Adrenal gland (tissue), 5 donors: ENCODE measurements at regions not wholly inside any gene's neighbourhood (a gene's known extent, or its start where the extent isn't known, plus 50 kb on each side); places are given as distances from the start of the nearest gene placed in this dataset.

Experiments used
- POLR2A ChIP-seq, 2 donors: fragments of 450-650 bp; IDR thresholded peaks; one replicate each; pipeline ENCODE4 v1.6.1; 2017; ENCODE audit warnings: antibody characterized with exemption in 2 of 2, mild to moderate bottlenecking in 2 of 2, moderate library complexity in 1 of 2
- TF ChIP-seq, protein P1 (sequence below), 6 experiments: fragments of 450-650 bp in 4 of 6; fragments of 200-600 bp in 2 of 6; sonication (generic) in 1 of 6; IDR thresholded peaks; 1 replicate in 5 of 6; 2 replicates in 1 of 6; pipeline versions ENCODE4 v1.5.1 to v1.8.0; 2016 to 2021; ENCODE audit warnings: antibody characterized with exemption in 6 of 6, mild to moderate bottlenecking in 2 of 6, moderate library complexity in 1 of 6
- donor health status: DM: no; HTN: no; CAD: no.

- TF ChIP-seq, protein P1, sequence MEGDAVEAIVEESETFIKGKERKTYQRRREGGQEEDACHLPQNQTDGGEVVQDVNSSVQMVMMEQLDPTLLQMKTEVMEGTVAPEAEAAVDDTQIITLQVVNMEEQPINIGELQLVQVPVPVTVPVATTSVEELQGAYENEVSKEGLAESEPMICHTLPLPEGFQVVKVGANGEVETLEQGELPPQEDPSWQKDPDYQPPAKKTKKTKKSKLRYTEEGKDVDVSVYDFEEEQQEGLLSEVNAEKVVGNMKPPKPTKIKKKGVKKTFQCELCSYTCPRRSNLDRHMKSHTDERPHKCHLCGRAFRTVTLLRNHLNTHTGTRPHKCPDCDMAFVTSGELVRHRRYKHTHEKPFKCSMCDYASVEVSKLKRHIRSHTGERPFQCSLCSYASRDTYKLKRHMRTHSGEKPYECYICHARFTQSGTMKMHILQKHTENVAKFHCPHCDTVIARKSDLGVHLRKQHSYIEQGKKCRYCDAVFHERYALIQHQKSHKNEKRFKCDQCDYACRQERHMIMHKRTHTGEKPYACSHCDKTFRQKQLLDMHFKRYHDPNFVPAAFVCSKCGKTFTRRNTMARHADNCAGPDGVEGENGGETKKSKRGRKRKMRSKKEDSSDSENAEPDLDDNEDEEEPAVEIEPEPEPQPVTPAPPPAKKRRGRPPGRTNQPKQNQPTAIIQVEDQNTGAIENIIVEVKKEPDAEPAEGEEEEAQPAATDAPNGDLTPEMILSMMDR (IDR thresholded peaks at IDR 0.05) = no peak
- TF ChIP-seq POLR2A (IDR thresholded peaks at IDR 0.05) = no peak
These were observed 164.3 kb downstream of the FCRL5 start for GRCh38 chr1:157388057-157388456.
